Kidney epithelial cell (primary cell): ENCODE measurements at regions not wholly inside any gene's neighbourhood (a gene's known extent, or its start where the extent isn't known, plus 50 kb on each side); places are given as distances from the start of the nearest gene placed in this dataset.

Experiments used
- DNase-seq: peaks from one replicate; pipeline ENCODE4 v3.0.0-alpha.2; 2010; ENCODE audit warnings: low read depth
- H3K27me3 ChIP-seq: 2 replicates; pipeline ENCODE4 v1.6.0; 2011; ENCODE audit warnings: low read length; ENCODE audit not compliant: control insufficient read depth, insufficient read depth
- H3K36me3 ChIP-seq: 2 replicates; pipeline ENCODE4 v1.5.1; 2011; ENCODE audit warnings: low read length; ENCODE audit not compliant: control insufficient read depth, insufficient read depth
- H3K4me3 ChIP-seq: 2 replicates; pipeline ENCODE4 v1.5.1; 2011; ENCODE audit warnings: low read depth, mild to moderate bottlenecking, control low read depth, low read length
- CTCF ChIP-seq: IDR thresholded peaks from 2 replicates; pipeline ENCODE4 v1.5.1; 2011; ENCODE audit warnings: mild to moderate bottlenecking, moderate library complexity, low read length, control low read depth, inconsistent platforms; ENCODE audit not compliant: insufficient read depth, poor library complexity, severe bottlenecking

- DNase-seq, result no peak
- no peak overlapping the region for H3K4me3 ChIP-seq
- TF ChIP-seq CTCF, result no peak
- H3K36me3 ChIP-seq, result no peaks in the 10 kb centered on the region
- no peaks in the 10 kb centered on the region for H3K27me3 ChIP-seq
These were observed 747.5 kb upstream of the RAB6C start for GRCh38 chr2:129231924-129232323.

GRCh38 chr2:129233166-129233565 lies 746.3 kb upstream of the RAB6C start:
- DNase-seq, result no peak
- Histone ChIP-seq H3K27me3 (no peaks in the 10 kb centered on the region), H3K36me3 (no peaks in the 10 kb centered on the region), H3K4me3 (no peak overlapping the region)
- no peak for TF ChIP-seq CTCF

GRCh38 chr2:129233751-129234406 lies 745.6 kb upstream of the RAB6C start:
- Histone ChIP-seq H3K27me3 (no peaks in the 10 kb centered on the region), H3K4me3 (no peak overlapping the region), H3K36me3 (no peaks in the 10 kb centered on the region)
- DNase-seq, result no peak
- TF ChIP-seq CTCF, result no peak

GRCh38 chr2:129236601-129237000 lies 742.9 kb upstream of the RAB6C start:
- H3K4me3 ChIP-seq, result no peak overlapping the region
- TF ChIP-seq CTCF, result no peak
- H3K36me3 ChIP-seq, result no peaks in the 10 kb centered on the region
- no peak for DNase-seq
- no peaks in the 10 kb centered on the region for H3K27me3 ChIP-seq

GRCh38 chr2:129237966-129238725 lies 741.3 kb upstream of the RAB6C start:
- Histone ChIP-seq H3K4me3 (no peak overlapping the region), H3K27me3 (no peaks in the 10 kb centered on the region), H3K36me3 (no peaks in the 10 kb centered on the region)
- no peak for DNase-seq
- no peak for TF ChIP-seq CTCF
